Testis (tissue), 2 donors: ENCODE measurements at regions not wholly inside any gene's neighbourhood (a gene's known extent, or its start where the extent isn't known, plus 50 kb on each side); places are given as distances from the start of the nearest gene placed in this dataset.

Source experiments
- CTCF ChIP-seq, 3 experiments: fragments of 450-650 bp in 2 of 3; fragments of 200-600 bp in 1 of 3; sonication (generic) in 1 of 3; IDR thresholded peaks; one replicate each; pipeline ENCODE4 v1.5.1; 2016 to 2019; ENCODE audit warnings: antibody characterized with exemption in 3 of 3, mild to moderate bottlenecking in 2 of 3, moderate library complexity in 1 of 3
- POLR2A ChIP-seq: fragments of 450-650 bp; IDR thresholded peaks from one replicate; pipeline ENCODE4 v1.6.1; 2017; ENCODE audit warnings: antibody characterized with exemption, mild to moderate bottlenecking, moderate library complexity

- TF ChIP-seq CTCF (IDR thresholded peaks at IDR 0.05) (no peak), POLR2A (no peak)
Measured at GRCh38 chr1:38538834-38539233, 320.7 kb downstream of the RRAGC start.
